CD4-positive, alpha-beta T cell (primary cell): ENCODE measurements at regions not wholly inside any gene's neighbourhood (a gene's known extent, or its start where the extent isn't known, plus 50 kb on each side); places are given as distances from the start of the nearest gene placed in this dataset.

ENCODE experiments used
- ATAC-seq: fragments of 200-7000 bp; cut with Tn5 transposase; one replicate; pipeline ENCODE4 v1.10.0; 2022; ENCODE audit warnings: mild to moderate bottlenecking; ENCODE audit not compliant: poor library complexity
- CTCF ChIA-PET: fragments of 350-600 bp; sonication (Branson Sonifier 250); formaldehyde crosslinking; loops from one replicate; lab custom pipeline; 2021; ENCODE audit warnings: antibody characterized with exemption, inconsistent platforms; lab: Charles Lee
- POLR2A ChIA-PET: fragments of 350-600 bp; sonication (Branson Sonifier 250); formaldehyde crosslinking; loops from one replicate; lab custom pipeline; 2021; ENCODE audit warnings: antibody characterized with exemption, inconsistent platforms; lab: Charles Lee
- DNase-seq, 14 experiments: peaks; one replicate each; pipeline ENCODE4 v3.0.0-alpha.2; 2013 to 2020; ENCODE audit warnings: mixed read lengths in 2 of 14
- H3K27ac ChIP-seq, 2 donors: one replicate each; pipeline versions ENCODE4 v1.5.1 to v1.7.0; 2013; ENCODE audit warnings: low read length in 2 of 2, low read depth in 1 of 2, mild to moderate bottlenecking in 1 of 2
- H3K27me3 ChIP-seq, 2 experiments: 1 replicate in 1 of 2; 2 replicates in 1 of 2; pipeline versions ENCODE4 v1.6.1 to v1.7.0; 2013; ENCODE audit warnings: low read length in 2 of 2, control low read depth in 1 of 2, mild to moderate bottlenecking in 1 of 2, moderate library complexity in 1 of 2; ENCODE audit not compliant: insufficient read depth in 2 of 2, control insufficient read depth in 1 of 2
- H3K36me3 ChIP-seq: one replicate; pipeline ENCODE4 v1.6.1; 2013; ENCODE audit warnings: low read length, control low read depth; ENCODE audit not compliant: insufficient read depth
- H3K4me1 ChIP-seq: one replicate; pipeline ENCODE4 v1.6.1; 2013; ENCODE audit warnings: low read length, control low read depth; ENCODE audit not compliant: insufficient read depth
- H3K4me3 ChIP-seq: one replicate; pipeline ENCODE4 v1.5.1; 2013; ENCODE audit warnings: mild to moderate bottlenecking, low read length, moderate library complexity
- H3K9me3 ChIP-seq, 2 experiments: 1 replicate in 1 of 2; 2 replicates in 1 of 2; pipeline versions ENCODE4 v1.6.1 to v1.7.0; 2013; ENCODE audit warnings: low read length in 2 of 2, mild to moderate bottlenecking in 2 of 2, control low read depth in 1 of 2, moderate library complexity in 1 of 2; ENCODE audit not compliant: control insufficient read depth in 1 of 2, insufficient read depth in 1 of 2
- H3K27ac Mint-ChIP-seq: one replicate; pipeline ENCODE4 v1.8.0; 2020; ENCODE audit warnings: mixed read lengths
- H3K27me3 Mint-ChIP-seq: one replicate; pipeline ENCODE4 v1.8.0; 2021; ENCODE audit warnings: mixed read lengths
- H3K36me3 Mint-ChIP-seq: one replicate; pipeline ENCODE4 v1.8.0; 2021; ENCODE audit warnings: low read depth, mixed read lengths
- H3K4me1 Mint-ChIP-seq: one replicate; pipeline ENCODE4 v1.8.0; 2021; ENCODE audit warnings: low read depth, mixed read lengths
- H3K4me3 Mint-ChIP-seq: one replicate; pipeline ENCODE4 v1.8.0; 2020; ENCODE audit warnings: mild to moderate bottlenecking, mixed read lengths
- H3K9me3 Mint-ChIP-seq: one replicate; pipeline ENCODE4 v1.8.0; 2020; ENCODE audit warnings: mixed read lengths
- CTCF ChIP-seq: fragments of 200-600 bp; IDR thresholded peaks from one replicate; pipeline ENCODE4 v1.8.0; 2022; ENCODE audit warnings: antibody characterized with exemption, mild to moderate bottlenecking
- intact Hi-C, 2 experiments: fragments of 100-400 bp; cut with DNase I in 1 of 2; cut with micrococcal nuclease in 1 of 2; formaldehyde crosslinking; loops; one replicate each; pipeline versions ENCODE4 v1.15.1 to v1.9.0; 2023 to 2025; cut with DNase I, micrococcal nuclease

GRCh38 chr13:38444904-38445303, 95.3 kb downstream of the UFM1 start:
- H3K36me3 ChIP-seq, result no peaks in the 10 kb centered on the region
- no peak overlapping the region for H3K4me3 ChIP-seq
- no peak for TF ChIP-seq CTCF
- H3K27ac ChIP-seq, result no peak overlapping the region
- POLR2A ChIA-PET, result no interaction called here
- no peak overlapping the region for H3K4me3 Mint-ChIP-seq
- H3K9me3 ChIP-seq, result no peaks in the 10 kb centered on the region
- intact Hi-C loops, result no loop called here
- H3K4me1 Mint-ChIP-seq, result no peaks in the 10 kb centered on the region
- DNase-seq (no peak), ATAC-seq (no peak)
- CTCF ChIA-PET, result no interaction called here
- no peaks in the 10 kb centered on the region for H3K4me1 ChIP-seq
- H3K27me3 ChIP-seq, result no peaks in the 10 kb centered on the region
- no peak overlapping the region for H3K27ac Mint-ChIP-seq
- no peaks in the 10 kb centered on the region for H3K36me3 Mint-ChIP-seq
- peaks cover 6% of the 10 kb centered on the region for H3K27me3 Mint-ChIP-seq
- H3K9me3 Mint-ChIP-seq, result no peaks in the 10 kb centered on the region

GRCh38 chr13:38452656-38453055, 103.0 kb downstream of the UFM1 start:
- ATAC-seq (no peak), DNase-seq (no peak)
- Histone ChIP-seq H3K4me1 (no peaks in the 10 kb centered on the region), H3K27ac (no peak overlapping the region), H3K27me3 (no peaks in the 10 kb centered on the region), H3K36me3 (no peaks in the 10 kb centered on the region), H3K9me3 (no peaks in the 10 kb centered on the region), H3K4me3 (no peak overlapping the region)
- no peak for TF ChIP-seq CTCF
- Mint-ChIP-seq H3K4me3 (no peak overlapping the region), H3K27ac (no peak overlapping the region), H3K27me3 (peaks cover 5% of the 10 kb centered on the region), H3K9me3 (no peaks in the 10 kb centered on the region), H3K4me1 (no peaks in the 10 kb centered on the region), H3K36me3 (no peaks in the 10 kb centered on the region)
- POLR2A ChIA-PET, result no interaction called here
- CTCF ChIA-PET, result no interaction called here
- intact Hi-C loops, result no loop called here

GRCh38 chr13:38462605-38463004, 113.0 kb downstream of the UFM1 start:
- Mint-ChIP-seq H3K9me3 (peaks cover 3% of the 10 kb centered on the region), H3K36me3 (no peaks in the 10 kb centered on the region), H3K27ac (no peak overlapping the region), H3K4me1 (no peaks in the 10 kb centered on the region), H3K27me3 (no peaks in the 10 kb centered on the region), H3K4me3 (no peak overlapping the region)
- no peaks in the 10 kb centered on the region for H3K4me1 ChIP-seq
- H3K9me3 ChIP-seq, result no peaks in the 10 kb centered on the region
- no peak overlapping the region for H3K4me3 ChIP-seq
- ATAC-seq (no peak), DNase-seq (no peak)
- ChIA-PET POLR2A (no interaction called here), CTCF (interaction anchor here (0.7 kb wide), 1 partner anchor 790 kb away, joined by 3 read pairs; no protein-coding TSS in a partner anchor)
- no peak for TF ChIP-seq CTCF
- H3K36me3 ChIP-seq, result no peaks in the 10 kb centered on the region
- no peaks in the 10 kb centered on the region for H3K27me3 ChIP-seq
- intact Hi-C loops, result no loop called here
- no peak overlapping the region for H3K27ac ChIP-seq
